Activated CD8-positive, alpha-beta T cell treated with anti-CD3 and anti-CD28 coated beads for 36 hours (primary cell): ENCODE measurements at regions not wholly inside any gene's neighbourhood (a gene's known extent, or its start where the extent isn't known, plus 50 kb on each side); places are given as distances from the start of the nearest gene placed in this dataset.
"Not testable (repeated sequence)": the region's sequence is repeated elsewhere in the genome, so short reads cannot be mapped to it uniquely, and the experiment has no call there.

Experiments used
- ATAC-seq: fragments of 200-7000 bp; cut with Tn5 transposase; one replicate; pipeline ENCODE4 v1.10.0; 2021; ENCODE audit warnings: mild to moderate bottlenecking, moderate library complexity
- CTCF ChIA-PET: fragments of 350-600 bp; sonication (Branson Sonifier 250); formaldehyde crosslinking; loops from one replicate; lab custom pipeline; 2021; ENCODE audit warnings: antibody characterized with exemption; lab: Charles Lee
- POLR2A ChIA-PET: fragments of 350-600 bp; sonication (Branson Sonifier 250); formaldehyde crosslinking; loops from one replicate; lab custom pipeline; 2021; ENCODE audit warnings: antibody characterized with exemption; lab: Charles Lee
- DNase-seq: peaks from one replicate; pipeline ENCODE4 v3.0.0-alpha.2; 2020
- H3K27ac Mint-ChIP-seq: one replicate; pipeline ENCODE4 v1.8.0; 2021; ENCODE audit warnings: mild to moderate bottlenecking, mixed read lengths
- H3K27me3 Mint-ChIP-seq: one replicate; pipeline ENCODE4 v1.8.0; 2021; ENCODE audit warnings: mixed read lengths
- H3K36me3 Mint-ChIP-seq: one replicate; pipeline ENCODE4 v1.8.0; 2021; ENCODE audit warnings: low read depth, mixed read lengths
- H3K4me1 Mint-ChIP-seq: one replicate; pipeline ENCODE4 v1.8.0; 2021; ENCODE audit warnings: low read depth, mixed read lengths
- H3K4me3 Mint-ChIP-seq: one replicate; pipeline ENCODE4 v1.8.0; 2021; ENCODE audit warnings: mild to moderate bottlenecking, moderate library complexity, mixed read lengths
- H3K9me3 Mint-ChIP-seq: one replicate; pipeline ENCODE4 v1.8.0; 2021; ENCODE audit warnings: mixed read lengths
- CTCF ChIP-seq: fragments of 200-600 bp; IDR thresholded peaks from one replicate; pipeline ENCODE4 v1.8.0; 2022; ENCODE audit warnings: antibody characterized with exemption, mild to moderate bottlenecking
- intact Hi-C: fragments of 100-400 bp; cut with micrococcal nuclease; formaldehyde crosslinking; loops from one replicate; pipeline ENCODE4 v1.10.0; 2022

GRCh38 chr3:14265246-14265962 lies 86.8 kb downstream of the LSM3 start:
- Mint-ChIP-seq H3K4me1 (no peaks in the 10 kb centered on the region), H3K27ac (no peak overlapping the region), H3K9me3 (no peaks in the 10 kb centered on the region), H3K27me3 (no peaks in the 10 kb centered on the region), H3K4me3 (no peak overlapping the region), H3K36me3 (no peaks in the 10 kb centered on the region)
- intact Hi-C loops = no loop called here
- TF ChIP-seq CTCF = no peak
- ATAC-seq = no peak
- ChIA-PET CTCF (interaction anchor here (1.5 to 2.7 kb wide), 3 partner anchors 8 to 203 kb away, joined by 3 to 8 read pairs (median 4); no protein-coding TSS in a partner anchor), POLR2A (no interaction called here)
- DNase-seq = no peak

- no peaks in the 10 kb centered on the region for H3K9me3 Mint-ChIP-seq
- intact Hi-C loops = no loop called here
- no peak for ATAC-seq
- no peaks in the 10 kb centered on the region for H3K27me3 Mint-ChIP-seq
- no peaks in the 10 kb centered on the region for H3K36me3 Mint-ChIP-seq
- TF ChIP-seq CTCF = no peak
- POLR2A ChIA-PET = no interaction called here
- CTCF ChIA-PET = interaction anchor here (1.5 to 2.7 kb wide), 3 partner anchors 9 to 202 kb away, joined by 3 to 8 read pairs (median 4); no protein-coding TSS in a partner anchor
- no peak overlapping the region for H3K27ac Mint-ChIP-seq
- no peak for DNase-seq
- H3K4me3 Mint-ChIP-seq = no peak overlapping the region
- no peaks in the 10 kb centered on the region for H3K4me1 Mint-ChIP-seq
Observed at GRCh38 chr3:14266361-14266760, 87.7 kb downstream of the LSM3 start.

- H3K9me3 Mint-ChIP-seq = no peaks in the 10 kb centered on the region
- ATAC-seq = no peak
- POLR2A ChIA-PET = no interaction called here
- no peak for TF ChIP-seq CTCF
- CTCF ChIA-PET = interaction anchor here (0.8 kb wide), 1 partner anchor 200 kb away, joined by 4 read pairs; no protein-coding TSS in a partner anchor
- no peaks in the 10 kb centered on the region for H3K27me3 Mint-ChIP-seq
- no peaks in the 10 kb centered on the region for H3K4me1 Mint-ChIP-seq
- H3K27ac Mint-ChIP-seq = no peak overlapping the region
- no peak overlapping the region for H3K4me3 Mint-ChIP-seq
- intact Hi-C loops = no loop called here
- DNase-seq = no peak
- no peaks in the 10 kb centered on the region for H3K36me3 Mint-ChIP-seq
Observed at GRCh38 chr3:14267976-14268375, 89.4 kb downstream of the LSM3 start.

- Mint-ChIP-seq H3K27ac (no peak overlapping the region), H3K36me3 (no peaks in the 10 kb centered on the region), H3K4me3 (no peak overlapping the region), H3K27me3 (no peaks in the 10 kb centered on the region), H3K4me1 (no peaks in the 10 kb centered on the region), H3K9me3 (no peaks in the 10 kb centered on the region)
- intact Hi-C loops = no loop called here
- ChIA-PET CTCF (interaction anchor here (3.0 kb wide), 1 partner anchor 199 kb away, joined by 12 read pairs; no protein-coding TSS in a partner anchor), POLR2A (no interaction called here)
- ATAC-seq (no peak), DNase-seq (no peak)
- no peak for TF ChIP-seq CTCF
Observed at GRCh38 chr3:14268897-14269296, 90.3 kb downstream of the LSM3 start.

- H3K4me1 Mint-ChIP-seq, ATAC-seq, H3K4me3 Mint-ChIP-seq, POLR2A ChIA-PET, H3K36me3 Mint-ChIP-seq, H3K27ac Mint-ChIP-seq, DNase-seq, intact Hi-C loops, CTCF ChIA-PET, H3K27me3 Mint-ChIP-seq, H3K9me3 Mint-ChIP-seq: not testable (repeated sequence)
Observed at GRCh38 chr3:14272041-14272958, 93.7 kb downstream of the LSM3 start.

- DNase-seq, H3K9me3 Mint-ChIP-seq, H3K27me3 Mint-ChIP-seq, POLR2A ChIA-PET, CTCF ChIA-PET, H3K4me3 Mint-ChIP-seq, H3K4me1 Mint-ChIP-seq, ATAC-seq, intact Hi-C loops, H3K27ac Mint-ChIP-seq, H3K36me3 Mint-ChIP-seq: not testable (repeated sequence)
Observed at GRCh38 chr3:14272959-14273560, 94.4 kb downstream of the LSM3 start.
